HG03439 (cell line): ENCODE measurements at regions not wholly inside any gene's neighbourhood (a gene's known extent, or its start where the extent isn't known, plus 50 kb on each side); places are given as distances from the start of the nearest gene placed in this dataset.
"Not testable (repeated sequence)": the region's sequence is repeated elsewhere in the genome, so short reads cannot be mapped to it uniquely, and the experiment has no call there.

Source experiments
- ATAC-seq: cut with Tn5 transposase; IDR thresholded peaks from one replicate; pipeline ENCODE4 v1.9.1; 2021; ENCODE audit warnings: mild to moderate bottlenecking, moderate library complexity; ENCODE audit not compliant: unreplicated experiment

- no peak for ATAC-seq
Observed at GRCh38 chr14:43003845-43004244, 1397.2 kb downstream of the LRFN5 start.

GRCh38 chr14:43001731-43002130, 1395.1 kb downstream of the LRFN5 start:
- ATAC-seq: no peak

GRCh38 chr14:42994051-42994736, 1387.5 kb downstream of the LRFN5 start:
- no peak for ATAC-seq

- ATAC-seq: no peak
Observed at GRCh38 chr14:42992930-42993329, 1386.3 kb downstream of the LRFN5 start.

GRCh38 chr14:42980419-42980818, 1373.7 kb downstream of the LRFN5 start:
- ATAC-seq: no peak

GRCh38 chr14:42973171-42973570, 1366.5 kb downstream of the LRFN5 start:
- not testable (repeated sequence) for ATAC-seq

- no peak for ATAC-seq
Observed at GRCh38 chr14:42965512-42965911, 1358.8 kb downstream of the LRFN5 start.

- ATAC-seq: no peak
Observed at GRCh38 chr14:42961509-42961908, 1354.8 kb downstream of the LRFN5 start.

GRCh38 chr14:42950363-42950762, 1343.7 kb downstream of the LRFN5 start:
- ATAC-seq: no peak

- ATAC-seq: no peak
Observed at GRCh38 chr14:42947991-42948390, 1341.3 kb downstream of the LRFN5 start.

- ATAC-seq: no peak
Observed at GRCh38 chr14:42944284-42944683, 1337.6 kb downstream of the LRFN5 start.

- ATAC-seq: no peak
Observed at GRCh38 chr14:42931308-42931707, 1324.6 kb downstream of the LRFN5 start.

GRCh38 chr14:42929806-42930480, 1323.3 kb downstream of the LRFN5 start:
- ATAC-seq: no peak

- no peak for ATAC-seq
Observed at GRCh38 chr14:42927313-42927712, 1320.6 kb downstream of the LRFN5 start.

- ATAC-seq: no peak
Observed at GRCh38 chr14:42921901-42922300, 1315.2 kb downstream of the LRFN5 start.

GRCh38 chr14:42918615-42919014, 1311.9 kb downstream of the LRFN5 start:
- no peak for ATAC-seq

GRCh38 chr14:42911642-42912041, 1305.0 kb downstream of the LRFN5 start:
- ATAC-seq: no peak

GRCh38 chr14:42909659-42910058, 1303.0 kb downstream of the LRFN5 start:
- ATAC-seq: no peak

- no peak for ATAC-seq
Observed at GRCh38 chr14:42893183-42893582, 1286.5 kb downstream of the LRFN5 start.

GRCh38 chr14:42884100-42884499, 1277.4 kb downstream of the LRFN5 start:
- no peak for ATAC-seq

- no peak for ATAC-seq
Observed at GRCh38 chr14:42877716-42878115, 1271.0 kb downstream of the LRFN5 start.

- no peak for ATAC-seq
Observed at GRCh38 chr14:42872786-42873185, 1266.1 kb downstream of the LRFN5 start.

GRCh38 chr14:42869681-42870080, 1263.0 kb downstream of the LRFN5 start:
- ATAC-seq: no peak
